Pancreas (tissue), 10 donors: ENCODE measurements at regions not wholly inside any gene's neighbourhood (a gene's known extent, or its start where the extent isn't known, plus 50 kb on each side); places are given as distances from the start of the nearest gene placed in this dataset.

Experiments
- ATAC-seq, 4 donors: fragments of 200-7000 bp; cut with Tn5 transposase; one replicate each; pipeline versions ENCODE4 v1.8.0 to v1.9.1; 2020; ENCODE audit warnings: mild to moderate bottlenecking in 4 of 4, moderate library complexity in 4 of 4
- DNase-seq, 6 donors: peaks; one replicate each; pipeline ENCODE4 v3.0.0-alpha.2; 2020
- FAIRE-seq: peaks from 2 replicates; lab custom pipeline; 2012; peaks lifted over from hg19 to GRCh38; lab: Jason Lieb, UNC
- H3K27ac ChIP-seq, 4 donors: fragments of 200-600 bp; sonication (generic); 1 replicate in 3 of 4; 2 replicates in 1 of 4; pipeline versions ENCODE4 v1.5.0 to v1.8.0; 2020
- H3K27me3 ChIP-seq, 4 donors: fragments of 200-600 bp; one replicate each; pipeline ENCODE4 v1.8.0; 2021
- H3K36me3 ChIP-seq, 3 donors: fragments of 200-600 bp; sonication (generic) in 1 of 3; one replicate each; pipeline versions ENCODE4 v1.5.0 to v1.8.0; 2020 to 2021
- H3K4me1 ChIP-seq, 3 donors: fragments of 200-600 bp; one replicate each; pipeline ENCODE4 v1.8.0; 2021
- H3K4me3 ChIP-seq, 4 donors: fragments of 200-600 bp; sonication (generic) in 2 of 4; one replicate each; pipeline versions ENCODE4 v1.5.0 to v1.8.0; 2020 to 2021
- H3K9me3 ChIP-seq, 4 donors: fragments of 200-600 bp; one replicate each; pipeline ENCODE4 v1.8.0; 2021
- whole genome bisulfite sequencing, 2 donors: extraction: QIAGEN DNeasy Blood & Tissue Kit; methylation state at CpG; one replicate each; pipeline ENCODE4 v1.1.7; 2013; 5-methylcytosine and 5-hydroxymethylcytosine counted together
- intact Hi-C, 3 donors: fragments of 100-400 bp; cut with DNase I; formaldehyde crosslinking; loops; one replicate each; pipeline versions ENCODE4 v1.11.1 to v1.14.2; 2022
- TF ChIP-seq, protein P1 (sequence below), 4 donors: fragments of 200-600 bp; sonication (generic) in 3 of 4; IDR thresholded peaks; one replicate each; pipeline versions ENCODE4 v1.5.0 to v1.8.0; 2021; ENCODE audit warnings: antibody characterized with exemption in 4 of 4
- donor health status: healthy with polysubstance abuse.
- donor health status: DM: no; HTN: no; CAD: no; lungs with moderate emphysema.
- donor health status: DM: no; HTN: no; CAD: no.
- donor health status: control.
- donor health status: control.
- donor health status: Bipolar disorder and iron deficiency.
- donor health status: DM: yes; HTN: yes; CAD: no.
- donor health status: DM: no; HTN: no; CAD: no.
- donor health status: DM: no; HTN: no; CAD: no.
- donor health status: DM: yes; HTN: yes; CAD: no.

DNA sequence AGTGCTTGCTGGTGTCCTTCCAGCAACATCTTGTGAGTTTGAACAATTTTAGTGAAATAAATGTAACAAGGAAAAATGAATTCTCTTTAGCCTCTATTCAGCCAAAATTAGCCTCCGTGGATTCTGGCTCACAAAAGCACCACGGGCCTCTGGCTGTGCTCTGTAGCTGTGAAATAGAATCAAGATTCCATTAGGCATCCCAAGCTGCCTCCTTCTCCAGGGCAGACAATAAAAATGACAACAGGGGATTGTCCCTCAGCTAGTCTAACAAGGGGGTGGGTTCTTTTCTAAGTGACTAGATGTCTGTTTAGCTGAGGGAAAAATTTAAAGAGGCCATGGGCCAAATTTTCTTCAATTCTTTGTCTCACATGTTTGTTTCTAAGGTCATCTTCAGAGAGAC is 254.7 kb upstream of the FIGN start:
- H3K4me3 ChIP-seq = no peak overlapping the region
- DNase-seq (no peak), ATAC-seq (no peak), FAIRE-seq (no peak)
- H3K4me1 ChIP-seq = no peaks in the 10 kb centered on the region
- 66 to 80% methylated on average over 2 of the region's 2 CpGs for WGBS, 2 donors
- TF ChIP-seq, protein P1, sequence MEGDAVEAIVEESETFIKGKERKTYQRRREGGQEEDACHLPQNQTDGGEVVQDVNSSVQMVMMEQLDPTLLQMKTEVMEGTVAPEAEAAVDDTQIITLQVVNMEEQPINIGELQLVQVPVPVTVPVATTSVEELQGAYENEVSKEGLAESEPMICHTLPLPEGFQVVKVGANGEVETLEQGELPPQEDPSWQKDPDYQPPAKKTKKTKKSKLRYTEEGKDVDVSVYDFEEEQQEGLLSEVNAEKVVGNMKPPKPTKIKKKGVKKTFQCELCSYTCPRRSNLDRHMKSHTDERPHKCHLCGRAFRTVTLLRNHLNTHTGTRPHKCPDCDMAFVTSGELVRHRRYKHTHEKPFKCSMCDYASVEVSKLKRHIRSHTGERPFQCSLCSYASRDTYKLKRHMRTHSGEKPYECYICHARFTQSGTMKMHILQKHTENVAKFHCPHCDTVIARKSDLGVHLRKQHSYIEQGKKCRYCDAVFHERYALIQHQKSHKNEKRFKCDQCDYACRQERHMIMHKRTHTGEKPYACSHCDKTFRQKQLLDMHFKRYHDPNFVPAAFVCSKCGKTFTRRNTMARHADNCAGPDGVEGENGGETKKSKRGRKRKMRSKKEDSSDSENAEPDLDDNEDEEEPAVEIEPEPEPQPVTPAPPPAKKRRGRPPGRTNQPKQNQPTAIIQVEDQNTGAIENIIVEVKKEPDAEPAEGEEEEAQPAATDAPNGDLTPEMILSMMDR (IDR thresholded peaks at IDR 0.05) = no peak
- no peak overlapping the region for H3K27ac ChIP-seq
- H3K27me3 ChIP-seq = no peaks in the 10 kb centered on the region
- H3K9me3 ChIP-seq = no peaks in the 10 kb centered on the region
- H3K36me3 ChIP-seq = no peaks in the 10 kb centered on the region
- intact Hi-C loops = no loop called here

DNA sequence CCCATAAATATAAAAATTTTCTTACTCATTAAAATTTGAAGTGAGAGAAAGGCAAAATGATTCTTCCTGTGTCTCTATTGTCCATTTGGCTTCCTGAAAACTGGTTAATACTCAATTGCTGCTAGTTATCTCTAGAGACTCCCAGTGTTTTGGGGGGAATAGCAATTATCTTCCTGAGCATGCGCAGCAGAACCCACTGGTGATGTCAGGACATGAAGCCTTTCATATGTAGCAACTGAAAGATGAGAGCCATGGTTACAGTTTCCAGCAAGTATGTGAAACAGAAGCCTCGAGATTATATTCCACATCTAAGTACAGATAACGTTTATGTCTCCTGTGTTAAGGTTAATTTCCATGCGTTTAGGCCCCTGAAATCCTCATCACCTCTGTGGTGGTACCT is 254.3 kb upstream of the FIGN start:
- TF ChIP-seq, protein P1 (IDR thresholded peaks at IDR 0.05) = no peak
- no peak for DNase-seq
- ATAC-seq = no peak
- Histone ChIP-seq H3K4me3 (no peak overlapping the region), H3K4me1 (no peaks in the 10 kb centered on the region), H3K9me3 (no peaks in the 10 kb centered on the region), H3K36me3 (no peaks in the 10 kb centered on the region), H3K27me3 (no peaks in the 10 kb centered on the region), H3K27ac (no peak overlapping the region)
- intact Hi-C loops = no loop called here
- WGBS, 2 donors = 63 to 72% methylated on average over 4 of the region's 4 CpGs
- no peak for FAIRE-seq

DNA sequence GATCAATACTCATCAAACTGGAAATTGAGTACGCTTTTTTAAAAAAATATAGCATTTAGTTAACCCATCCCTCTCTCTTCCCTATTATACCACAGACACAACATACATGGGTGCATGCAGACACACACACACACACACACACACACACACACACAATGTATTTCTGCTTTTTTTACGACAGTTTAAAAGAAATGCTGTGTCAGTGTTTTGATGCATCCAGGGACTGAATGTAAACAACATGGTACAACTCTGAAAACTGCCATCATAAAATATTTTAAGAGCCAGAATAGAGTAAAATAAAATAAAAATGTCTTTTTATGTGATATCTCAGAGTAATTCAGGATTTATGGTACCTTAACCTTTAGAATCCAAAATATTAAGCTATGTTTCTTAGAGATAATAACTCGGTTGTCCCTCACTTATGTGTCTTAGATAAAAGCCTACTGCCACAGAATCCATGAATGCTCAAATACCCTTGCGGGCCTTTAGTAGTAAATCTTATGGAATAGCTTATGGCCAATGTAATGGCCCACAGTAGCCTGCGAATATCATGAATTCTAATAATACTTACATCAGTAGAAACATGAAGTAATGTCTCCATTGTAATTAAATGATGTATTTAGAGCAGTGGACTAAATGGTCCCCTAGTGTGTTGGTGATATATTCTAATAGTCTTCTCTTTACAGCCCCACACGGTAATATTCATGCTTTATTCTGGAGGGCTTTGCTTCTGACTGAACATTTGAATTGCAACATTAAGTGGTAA is 251.6 kb upstream of the FIGN start:
- no peak overlapping the region for H3K4me3 ChIP-seq
- ATAC-seq = no peak
- intact Hi-C loops = no loop called here
- 78 to 82% methylated on average over 6 of the region's 6 CpGs for WGBS, 2 donors
- no peaks in the 10 kb centered on the region for H3K9me3 ChIP-seq
- H3K4me1 ChIP-seq = no peaks in the 10 kb centered on the region
- no peaks in the 10 kb centered on the region for H3K27me3 ChIP-seq
- FAIRE-seq = no peak
- no peaks in the 10 kb centered on the region for H3K36me3 ChIP-seq
- DNase-seq = no peak
- H3K27ac ChIP-seq = no peak overlapping the region
- TF ChIP-seq, protein P1 (IDR thresholded peaks at IDR 0.05) = no peak

DNA sequence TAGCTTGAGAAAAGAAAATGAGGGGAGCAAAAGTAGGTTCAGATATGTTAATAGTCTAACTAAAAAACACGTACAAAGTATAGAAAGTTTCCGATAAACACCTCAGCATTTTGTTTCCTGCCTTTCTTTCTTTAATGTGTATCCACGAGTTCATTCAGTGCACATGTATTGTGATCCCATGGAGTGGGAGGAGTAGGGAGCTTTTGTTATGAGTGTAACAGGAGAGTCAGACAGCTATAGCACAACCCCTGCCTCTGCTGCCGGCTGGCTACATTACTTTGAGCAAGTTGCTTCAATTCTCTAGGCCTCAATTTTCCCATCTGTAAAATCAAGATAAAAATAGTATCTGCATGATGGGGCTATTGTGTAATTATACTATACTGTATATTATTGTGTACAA is 249.2 kb upstream of the FIGN start:
- TF ChIP-seq, protein P1 (IDR thresholded peaks at IDR 0.05) = no peak
- Histone ChIP-seq H3K27me3 (no peaks in the 10 kb centered on the region), H3K36me3 (no peaks in the 10 kb centered on the region), H3K27ac (no peak overlapping the region), H3K4me1 (no peaks in the 10 kb centered on the region), H3K4me3 (no peak overlapping the region), H3K9me3 (no peaks in the 10 kb centered on the region)
- DNase-seq (no peak), FAIRE-seq (no peak), ATAC-seq (no peak)
- WGBS, 2 donors = 63 to 76% methylated on average over 4 of the region's 4 CpGs
- intact Hi-C loops = no loop called here

DNA sequence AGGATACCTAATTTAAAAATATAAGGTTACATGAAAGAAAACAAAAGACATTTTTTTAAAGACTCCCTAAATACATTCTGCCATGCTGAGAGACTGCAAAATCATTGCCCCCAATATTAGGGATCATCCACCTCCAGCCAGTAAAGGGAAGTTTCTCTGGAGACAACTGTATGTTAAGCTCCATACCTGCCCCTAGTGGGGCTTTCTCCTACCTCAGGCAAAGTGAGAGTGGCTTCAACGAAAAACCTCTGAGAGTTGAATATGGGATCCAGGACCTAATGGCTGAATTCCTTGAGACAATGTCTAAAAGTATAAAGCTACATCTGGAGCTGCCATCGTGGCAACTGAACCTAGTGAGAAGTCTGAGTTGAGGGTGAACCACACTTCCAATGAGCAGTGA is 248.1 kb upstream of the FIGN start:
- TF ChIP-seq, protein P1 (IDR thresholded peaks at IDR 0.05) = no peak
- ATAC-seq (no peak), FAIRE-seq (no peak), DNase-seq (no peak)
- no peaks in the 10 kb centered on the region for H3K27me3 ChIP-seq
- H3K4me3 ChIP-seq = no peak overlapping the region
- H3K4me1 ChIP-seq = no peaks in the 10 kb centered on the region
- no peaks in the 10 kb centered on the region for H3K36me3 ChIP-seq
- WGBS, 2 donors = 48 to 60% methylated on average over 2 of the region's 2 CpGs
- no peak overlapping the region for H3K27ac ChIP-seq
- H3K9me3 ChIP-seq = no peaks in the 10 kb centered on the region
- intact Hi-C loops = no loop called here
